ENCODE measurements at regions not wholly inside any gene's neighbourhood (a gene's known extent, or its start where the extent isn't known, plus 50 kb on each side); places are given as distances from the start of the nearest gene placed in this dataset.

GRCh38 chr15:62477929-62478328 lies 312.8 kb upstream of the C2CD4B start:
- Mint-ChIP-seq H3K9me3 (no peaks in the 10 kb centered on the region), H3K27me3 (ENCODE audit: low read depth) (no peaks in the 10 kb centered on the region), H3K4me1 (peaks cover 40% of the 10 kb centered on the region), H3K27ac (no peak overlapping the region), H3K36me3 (no peaks in the 10 kb centered on the region), H3K4me3 (no peak overlapping the region)
- DNase-seq (ENCODE audit: low spot score) (no peak), ATAC-seq (no peak)
- TF ChIP-seq ZNF232 (CRISPR knock-in tag; IDR thresholded peaks at IDR 0.05) (no peak), GRHL2 (CRISPR knock-in tag; IDR thresholded peaks at IDR 0.05; ENCODE audit: insufficient replicate concordance, severe bottlenecking) (no peak), NR2C2 (CRISPR knock-in tag; IDR thresholded peaks at IDR 0.05) (no peak), ZBTB21 (CRISPR knock-in tag; IDR thresholded peaks at IDR 0.05; ENCODE audit: borderline replicate concordance) (no peak), JUN (CRISPR knock-in tag; IDR thresholded peaks at IDR 0.05) (no peak), FOXP4 (CRISPR knock-in tag; IDR thresholded peaks at IDR 0.05) (no peak), HMGXB4 (CRISPR knock-in tag; IDR thresholded peaks at IDR 0.05) (no peak), PREB (CRISPR knock-in tag; IDR thresholded peaks at IDR 0.05; ENCODE audit: borderline replicate concordance) (no peak), SP1 (CRISPR knock-in tag; conservative IDR thresholded peaks at IDR 0.05) (no peak)
- ChIA-PET POLR2A (no interaction called here), CTCF (interaction anchor here (0.6 kb wide), 1 partner anchor 1115 kb away, joined by 4 read pairs; no protein-coding TSS in a partner anchor)

- H3K4me1 Mint-ChIP-seq = peaks cover 31% of the 10 kb centered on the region
- ChIA-PET CTCF (interaction anchor here (0.6 to 1.4 kb wide), 9 partner anchors 9 to 259 kb away, joined by 3 to 7 read pairs (median 3); no protein-coding TSS in a partner anchor), POLR2A (interaction anchor here (0.8 kb wide), 1 partner anchor 56 kb away, joined by 3 read pairs; no protein-coding TSS in a partner anchor)
- H3K9me3 Mint-ChIP-seq = no peaks in the 10 kb centered on the region
- H3K36me3 Mint-ChIP-seq = no peaks in the 10 kb centered on the region
- DNase-seq (ENCODE audit: low spot score) (peak; percentile 77), ATAC-seq (peak; percentile 97)
- H3K4me3 Mint-ChIP-seq = no peak overlapping the region
- H3K27ac Mint-ChIP-seq = 0 out of 2 replicates have a peak overlapping the region, but pooled peaks have one; percentile 66
- TF ChIP-seq CTCF (IDR thresholded peaks at IDR 0.05) (peak; percentile 27; the same call in 1 of the 2 replicates), GABPB1 (CRISPR knock-in tag; IDR thresholded peaks at IDR 0.05) (no peak), ZNF512 (CRISPR knock-in tag; IDR thresholded peaks at IDR 0.05; ENCODE audit: borderline replicate concordance) (no peak), FOXK1 (CRISPR knock-in tag; IDR thresholded peaks at IDR 0.05) (peak; percentile 47; the same call in 1 of the 2 replicates)
- no peaks in the 10 kb centered on the region for H3K27me3 Mint-ChIP-seq (ENCODE audit: low read depth)
Observed at GRCh38 chr15:62482785-62483429, 317.8 kb upstream of the C2CD4B start.
